SK-N-SH treated with all-trans-retinoic acid at 6 μM for 48 hours (cell line): ENCODE measurements at regions not wholly inside any gene's neighbourhood (a gene's known extent, or its start where the extent isn't known, plus 50 kb on each side); places are given as distances from the start of the nearest gene placed in this dataset.

ENCODE experiments used
- ARNTL ChIP-seq: fragments of 450-650 bp; formaldehyde crosslinking; IDR thresholded peaks from 2 replicates; pipeline ENCODE4 v1.5.0; 2020; ENCODE audit warnings: low read depth, mild to moderate bottlenecking, moderate library complexity, borderline replicate concordance
- BACH2 ChIP-seq: fragments of 250-450 bp; sonication (Bioruptor Pico); IDR thresholded peaks from 2 replicates; pipeline ENCODE4 v1.9.0; 2021; ENCODE audit warnings: mild to moderate bottlenecking, borderline replicate concordance
- ISL1 ChIP-seq: fragments of 250-450 bp; sonication (Bioruptor Pico); IDR thresholded peaks from 2 replicates; pipeline ENCODE4 v2.1.2; 2022; ENCODE audit warnings: mild to moderate bottlenecking, moderate library complexity
- OSR1 ChIP-seq: fragments of 250-450 bp; sonication (Bioruptor Pico); IDR thresholded peaks from 2 replicates; pipeline ENCODE4 v1.8.0; 2022; ENCODE audit warnings: moderate library complexity, mild to moderate bottlenecking, inconsistent platforms
- RARB ChIP-seq: fragments of 250-450 bp; sonication (Bioruptor Pico); IDR thresholded peaks from 2 replicates; pipeline ENCODE4 v1.8.0; 2021; ENCODE audit warnings: mild to moderate bottlenecking, moderate library complexity
- SNAI2 ChIP-seq: fragments of 250-450 bp; sonication (Bioruptor Pico); IDR thresholded peaks from 2 replicates; pipeline ENCODE4 v1.5.0; 2020; ENCODE audit warnings: mild to moderate bottlenecking, moderate library complexity
- ZC3H10 ChIP-seq: fragments of 250-450 bp; sonication (Bioruptor Pico); IDR thresholded peaks from 2 replicates; pipeline ENCODE4 v1.5.1; 2021; ENCODE audit warnings: mild to moderate bottlenecking, moderate library complexity
- ZFP3 ChIP-seq: fragments of 250-450 bp; sonication (Bioruptor Pico); IDR thresholded peaks from 2 replicates; pipeline ENCODE4 v1.5.0; 2020; ENCODE audit warnings: mild to moderate bottlenecking, moderate library complexity
- TF ChIP-seq, protein P1 (sequence below): fragments of 250-450 bp; sonication (Bioruptor Pico); IDR thresholded peaks from 2 replicates; pipeline ENCODE4 v1.8.0; 2020; ENCODE audit warnings: mild to moderate bottlenecking, moderate library complexity, borderline replicate concordance
- TF ChIP-seq, protein P2 (sequence below): fragments of 250-450 bp; sonication (Bioruptor Pico); IDR thresholded peaks from 2 replicates; pipeline ENCODE4 v1.5.1; 2020; ENCODE audit warnings: low read depth, mild to moderate bottlenecking, moderate library complexity
- TF ChIP-seq, protein P3 (sequence below): fragments of 250-450 bp; sonication (Bioruptor Pico); IDR thresholded peaks from 2 replicates; pipeline ENCODE4 v1.8.0; 2021; ENCODE audit warnings: low read depth, mild to moderate bottlenecking, moderate library complexity, borderline replicate concordance
- TF ChIP-seq, protein P4 (sequence below): fragments of 250-450 bp; sonication (Bioruptor Pico); IDR thresholded peaks from 2 replicates; pipeline ENCODE4 v1.5.0; 2020; ENCODE audit warnings: mild to moderate bottlenecking, moderate library complexity

GRCh38 chr11:105447936-105448702, 161.8 kb upstream of the GRIA4 start:
- TF ChIP-seq, protein P1, sequence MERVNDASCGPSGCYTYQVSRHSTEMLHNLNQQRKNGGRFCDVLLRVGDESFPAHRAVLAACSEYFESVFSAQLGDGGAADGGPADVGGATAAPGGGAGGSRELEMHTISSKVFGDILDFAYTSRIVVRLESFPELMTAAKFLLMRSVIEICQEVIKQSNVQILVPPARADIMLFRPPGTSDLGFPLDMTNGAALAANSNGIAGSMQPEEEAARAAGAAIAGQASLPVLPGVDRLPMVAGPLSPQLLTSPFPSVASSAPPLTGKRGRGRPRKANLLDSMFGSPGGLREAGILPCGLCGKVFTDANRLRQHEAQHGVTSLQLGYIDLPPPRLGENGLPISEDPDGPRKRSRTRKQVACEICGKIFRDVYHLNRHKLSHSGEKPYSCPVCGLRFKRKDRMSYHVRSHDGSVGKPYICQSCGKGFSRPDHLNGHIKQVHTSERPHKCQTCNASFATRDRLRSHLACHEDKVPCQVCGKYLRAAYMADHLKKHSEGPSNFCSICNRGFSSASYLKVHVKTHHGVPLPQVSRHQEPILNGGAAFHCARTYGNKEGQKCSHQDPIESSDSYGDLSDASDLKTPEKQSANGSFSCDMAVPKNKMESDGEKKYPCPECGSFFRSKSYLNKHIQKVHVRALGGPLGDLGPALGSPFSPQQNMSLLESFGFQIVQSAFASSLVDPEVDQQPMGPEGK (CRISPR knock-in tag) = no peak
- TF ChIP-seq ZC3H10 (CRISPR knock-in tag) = no peak
- TF ChIP-seq, protein P2, sequence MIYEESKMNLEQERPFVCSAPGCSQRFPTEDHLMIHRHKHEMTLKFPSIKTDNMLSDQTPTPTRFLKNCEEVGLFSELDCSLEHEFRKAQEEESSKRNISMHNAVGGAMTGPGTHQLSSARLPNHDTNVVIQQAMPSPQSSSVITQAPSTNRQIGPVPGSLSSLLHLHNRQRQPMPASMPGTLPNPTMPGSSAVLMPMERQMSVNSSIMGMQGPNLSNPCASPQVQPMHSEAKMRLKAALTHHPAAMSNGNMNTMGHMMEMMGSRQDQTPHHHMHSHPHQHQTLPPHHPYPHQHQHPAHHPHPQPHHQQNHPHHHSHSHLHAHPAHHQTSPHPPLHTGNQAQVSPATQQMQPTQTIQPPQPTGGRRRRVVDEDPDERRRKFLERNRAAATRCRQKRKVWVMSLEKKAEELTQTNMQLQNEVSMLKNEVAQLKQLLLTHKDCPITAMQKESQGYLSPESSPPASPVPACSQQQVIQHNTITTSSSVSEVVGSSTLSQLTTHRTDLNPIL (CRISPR knock-in tag) = no peak
- TF ChIP-seq, protein P3, sequence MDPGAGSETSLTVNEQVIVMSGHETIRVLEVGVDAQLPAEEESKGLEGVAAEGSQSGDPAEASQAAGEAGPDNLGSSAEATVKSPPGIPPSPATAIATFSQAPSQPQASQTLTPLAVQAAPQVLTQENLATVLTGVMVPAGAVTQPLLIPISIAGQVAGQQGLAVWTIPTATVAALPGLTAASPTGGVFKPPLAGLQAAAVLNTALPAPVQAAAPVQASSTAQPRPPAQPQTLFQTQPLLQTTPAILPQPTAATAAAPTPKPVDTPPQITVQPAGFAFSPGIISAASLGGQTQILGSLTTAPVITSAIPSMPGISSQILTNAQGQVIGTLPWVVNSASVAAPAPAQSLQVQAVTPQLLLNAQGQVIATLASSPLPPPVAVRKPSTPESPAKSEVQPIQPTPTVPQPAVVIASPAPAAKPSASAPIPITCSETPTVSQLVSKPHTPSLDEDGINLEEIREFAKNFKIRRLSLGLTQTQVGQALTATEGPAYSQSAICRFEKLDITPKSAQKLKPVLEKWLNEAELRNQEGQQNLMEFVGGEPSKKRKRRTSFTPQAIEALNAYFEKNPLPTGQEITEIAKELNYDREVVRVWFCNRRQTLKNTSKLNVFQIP (CRISPR knock-in tag) = no peak
- TF ChIP-seq OSR1 = no peak
- no peak for TF ChIP-seq SNAI2 (CRISPR knock-in tag)
- no peak for TF ChIP-seq ARNTL (CRISPR knock-in tag)
- no peak for TF ChIP-seq ISL1
- TF ChIP-seq ZFP3 (CRISPR knock-in tag) = no peak
- TF ChIP-seq BACH2 = no peak
- TF ChIP-seq, protein P4, sequence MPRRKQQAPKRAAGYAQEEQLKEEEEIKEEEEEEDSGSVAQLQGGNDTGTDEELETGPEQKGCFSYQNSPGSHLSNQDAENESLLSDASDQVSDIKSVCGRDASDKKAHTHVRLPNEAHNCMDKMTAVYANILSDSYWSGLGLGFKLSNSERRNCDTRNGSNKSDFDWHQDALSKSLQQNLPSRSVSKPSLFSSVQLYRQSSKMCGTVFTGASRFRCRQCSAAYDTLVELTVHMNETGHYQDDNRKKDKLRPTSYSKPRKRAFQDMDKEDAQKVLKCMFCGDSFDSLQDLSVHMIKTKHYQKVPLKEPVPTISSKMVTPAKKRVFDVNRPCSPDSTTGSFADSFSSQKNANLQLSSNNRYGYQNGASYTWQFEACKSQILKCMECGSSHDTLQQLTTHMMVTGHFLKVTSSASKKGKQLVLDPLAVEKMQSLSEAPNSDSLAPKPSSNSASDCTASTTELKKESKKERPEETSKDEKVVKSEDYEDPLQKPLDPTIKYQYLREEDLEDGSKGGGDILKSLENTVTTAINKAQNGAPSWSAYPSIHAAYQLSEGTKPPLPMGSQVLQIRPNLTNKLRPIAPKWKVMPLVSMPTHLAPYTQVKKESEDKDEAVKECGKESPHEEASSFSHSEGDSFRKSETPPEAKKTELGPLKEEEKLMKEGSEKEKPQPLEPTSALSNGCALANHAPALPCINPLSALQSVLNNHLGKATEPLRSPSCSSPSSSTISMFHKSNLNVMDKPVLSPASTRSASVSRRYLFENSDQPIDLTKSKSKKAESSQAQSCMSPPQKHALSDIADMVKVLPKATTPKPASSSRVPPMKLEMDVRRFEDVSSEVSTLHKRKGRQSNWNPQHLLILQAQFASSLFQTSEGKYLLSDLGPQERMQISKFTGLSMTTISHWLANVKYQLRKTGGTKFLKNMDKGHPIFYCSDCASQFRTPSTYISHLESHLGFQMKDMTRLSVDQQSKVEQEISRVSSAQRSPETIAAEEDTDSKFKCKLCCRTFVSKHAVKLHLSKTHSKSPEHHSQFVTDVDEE = no peak
- TF ChIP-seq RARB (CRISPR knock-in tag) = no peak
